ENCODE measurements at regions not wholly inside any gene's neighbourhood (a gene's known extent, or its start where the extent isn't known, plus 50 kb on each side); places are given as distances from the start of the nearest gene placed in this dataset.

GRCh38 chr7:20846791-20847190 is 60.1 kb upstream of the SP8 start (continued):
- TF ChIP-seq ZBTB33 (IDR thresholded peaks at IDR 0.05; ENCODE audit: extremely low read depth, insufficient replicate concordance, low read length): no peak

- ChIA-PET POLR2A (no interaction called here), CTCF (no interaction called here), RAD21 (ENCODE audit: low non-redundant PET in 1 of 2, low total read pairs in 2 of 2, uncharacterized antibody in 2 of 2, unreplicated experiment in 2 of 2) (no interaction called here)
- TF ChIP-seq MAX (IDR thresholded peaks at IDR 0.05): no peak
- no peak for TF ChIP-seq ATF3 (IDR thresholded peaks at IDR 0.05)
- no peak for TF ChIP-seq RAD21 (IDR thresholded peaks at IDR 0.05; ENCODE audit: low read depth)
- no peak for TF ChIP-seq CBX3 (IDR thresholded peaks at IDR 0.05; ENCODE audit: low read depth)
- TF ChIP-seq YY1 (IDR thresholded peaks at IDR 0.05; ENCODE audit: extremely low read depth, insufficient replicate concordance, low read depth, low read length): no peak
- no peak for TF ChIP-seq SP1 (IDR thresholded peaks at IDR 0.05; ENCODE audit: low read depth)
- Histone ChIP-seq H3K27me3 (ENCODE audit: insufficient read depth, low read length) (no peaks in the 10 kb centered on the region), H3K9me2 (ENCODE audit: insufficient read depth) (no peaks in the 10 kb centered on the region), H4K20me1 (ENCODE audit: insufficient read depth) (no peaks in the 10 kb centered on the region), H3K9ac (ENCODE audit: low read length) (no peak overlapping the region), H3K27ac (ENCODE audit: low read depth, low read length) (no peak overlapping the region), H3K4me3 (replicated peaks in 1 of 2; ENCODE audit: low read depth in 1 of 2, low read length in 2 of 2) (no peak overlapping the region), H3K4me2 (ENCODE audit: low read length) (no peak overlapping the region), H3K79me2 (ENCODE audit: insufficient read depth, low read length) (no peaks in the 10 kb centered on the region), H2AFZ (ENCODE audit: low read depth, low read length, poor library complexity, severe bottlenecking) (no peak overlapping the region), H3K36me3 (ENCODE audit: control insufficient read depth in 1 of 2, insufficient read depth in 2 of 2, low read length in 2 of 2) (no peaks in the 10 kb centered on the region), H3K9me3 (ENCODE audit: control insufficient read depth in 1 of 2, insufficient read depth in 1 of 2, low read depth in 1 of 2, low read length in 2 of 2) (no peaks in the 10 kb centered on the region), H3K4me1 (ENCODE audit: control insufficient read depth in 1 of 2, insufficient read depth in 2 of 2, low read length in 2 of 2) (no peaks in the 10 kb centered on the region)
- intact Hi-C loops (cut with micrococcal nuclease): no loop called here
- ATAC-seq (no peak), DNase-seq (ENCODE audit: low read depth, low spot score) (no peak)
- BruUV-seq (replicated peaks): no TSS peak
Observed at GRCh38 chr7:20858951-20859350, 72.3 kb upstream of the SP8 start.

Data from HCT116 (cell line).